ENCODE measurements at regions not wholly inside any gene's neighbourhood (a gene's known extent, or its start where the extent isn't known, plus 50 kb on each side); places are given as distances from the start of the nearest gene placed in this dataset.

DNA sequence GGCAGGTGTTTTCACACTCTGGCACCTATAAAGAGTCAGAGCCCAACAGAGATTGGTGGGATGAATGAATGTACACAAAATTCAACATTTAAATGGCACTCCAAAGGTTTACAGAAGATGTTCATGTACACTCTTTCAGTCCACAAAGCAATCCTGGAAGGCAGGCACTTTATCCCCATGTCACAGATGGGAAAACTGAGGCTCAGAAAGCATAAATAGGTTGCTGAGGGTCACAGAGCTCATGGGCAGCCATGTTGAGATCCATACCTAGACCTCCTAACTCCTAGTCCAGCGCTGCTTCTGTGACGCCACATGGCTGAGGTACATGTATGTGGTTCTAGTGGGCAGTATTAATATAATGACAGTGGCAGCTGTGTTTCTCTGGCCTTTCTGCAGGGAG is 157.7 kb upstream of the LHX1 start:
- TF ChIP-seq, protein P1, sequence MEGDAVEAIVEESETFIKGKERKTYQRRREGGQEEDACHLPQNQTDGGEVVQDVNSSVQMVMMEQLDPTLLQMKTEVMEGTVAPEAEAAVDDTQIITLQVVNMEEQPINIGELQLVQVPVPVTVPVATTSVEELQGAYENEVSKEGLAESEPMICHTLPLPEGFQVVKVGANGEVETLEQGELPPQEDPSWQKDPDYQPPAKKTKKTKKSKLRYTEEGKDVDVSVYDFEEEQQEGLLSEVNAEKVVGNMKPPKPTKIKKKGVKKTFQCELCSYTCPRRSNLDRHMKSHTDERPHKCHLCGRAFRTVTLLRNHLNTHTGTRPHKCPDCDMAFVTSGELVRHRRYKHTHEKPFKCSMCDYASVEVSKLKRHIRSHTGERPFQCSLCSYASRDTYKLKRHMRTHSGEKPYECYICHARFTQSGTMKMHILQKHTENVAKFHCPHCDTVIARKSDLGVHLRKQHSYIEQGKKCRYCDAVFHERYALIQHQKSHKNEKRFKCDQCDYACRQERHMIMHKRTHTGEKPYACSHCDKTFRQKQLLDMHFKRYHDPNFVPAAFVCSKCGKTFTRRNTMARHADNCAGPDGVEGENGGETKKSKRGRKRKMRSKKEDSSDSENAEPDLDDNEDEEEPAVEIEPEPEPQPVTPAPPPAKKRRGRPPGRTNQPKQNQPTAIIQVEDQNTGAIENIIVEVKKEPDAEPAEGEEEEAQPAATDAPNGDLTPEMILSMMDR (IDR thresholded peaks at IDR 0.05; ENCODE audit: borderline replicate concordance, extremely low read depth, low read length, poor library complexity, severe bottlenecking): no peak
- no peak for TF ChIP-seq EZH2 (IDR thresholded peaks at IDR 0.05; ENCODE audit: borderline replicate concordance, low read depth, low read length, severe bottlenecking)

Measured in DND-41 (cell line).